Sigmoid colon (tissue), 4 donors: ENCODE measurements at regions not wholly inside any gene's neighbourhood (a gene's known extent, or its start where the extent isn't known, plus 50 kb on each side); places are given as distances from the start of the nearest gene placed in this dataset.

Source experiments
- CTCF ChIP-seq, 4 experiments: fragments of 450-650 bp in 3 of 4; fragments of 200-600 bp in 1 of 4; IDR thresholded peaks; one replicate each; pipeline ENCODE4 v1.5.1; 2016 to 2019; ENCODE audit warnings: antibody characterized with exemption in 4 of 4, mild to moderate bottlenecking in 3 of 4, moderate library complexity in 2 of 4
- EP300 ChIP-seq, 4 donors: sonication (generic); formaldehyde crosslinking; IDR thresholded peaks; one replicate each; pipeline ENCODE4 v1.6.1; 2017; ENCODE audit warnings: antibody characterized with exemption in 4 of 4
- POLR2AphosphoS5 ChIP-seq, 4 donors: sonication (generic); formaldehyde crosslinking; IDR thresholded peaks; one replicate each; pipeline ENCODE4 v1.6.1; 2017; ENCODE audit warnings: antibody characterized with exemption in 4 of 4

- TF ChIP-seq CTCF (IDR thresholded peaks at IDR 0.05): no peak
- TF ChIP-seq POLR2AphosphoS5 (IDR thresholded peaks at IDR 0.05): no peak
- no peak for TF ChIP-seq EP300 (IDR thresholded peaks at IDR 0.05)
Observed at GRCh38 chr6:140271759-140272377, 897.4 kb upstream of the CITED2 start.
